RWPE2 (cell line): ENCODE measurements at regions not wholly inside any gene's neighbourhood (a gene's known extent, or its start where the extent isn't known, plus 50 kb on each side); places are given as distances from the start of the nearest gene placed in this dataset.

ENCODE experiments used
- ATAC-seq: fragments of 200-7000 bp; cut with Tn5 transposase; 3 replicates; pipeline ENCODE4 v1.9.1; 2021; ENCODE audit warnings: low read depth
- DNase-seq: peaks from one replicate; pipeline ENCODE4 v3.0.0-alpha.2; 2020; ENCODE audit warnings: low spot score
- H3K27ac ChIP-seq: fragments of 450-650 bp; 2 replicates; pipeline ENCODE4 v1.5.1; 2017; ENCODE audit warnings: mild to moderate bottlenecking; ENCODE audit not compliant: poor library complexity, severe bottlenecking
- H3K27me3 ChIP-seq: fragments of 250-450 bp; sonication (Bioruptor Pico); 2 replicates; pipeline ENCODE4 v1.5.1; 2021; ENCODE audit warnings: mild to moderate bottlenecking, moderate library complexity; ENCODE audit not compliant: insufficient read depth, poor library complexity, severe bottlenecking
- H3K36me3 ChIP-seq: fragments of 250-450 bp; sonication (Bioruptor Pico); 2 replicates; pipeline ENCODE4 v1.5.1; 2020; ENCODE audit warnings: low read depth, mild to moderate bottlenecking, moderate library complexity
- H3K4me1 ChIP-seq: fragments of 250-450 bp; sonication (Bioruptor Pico); 2 replicates; pipeline ENCODE4 v1.5.1; 2021; ENCODE audit warnings: mild to moderate bottlenecking, moderate library complexity; ENCODE audit not compliant: insufficient read depth, poor library complexity, severe bottlenecking
- H3K4me3 ChIP-seq: fragments of 250-450 bp; sonication (Bioruptor Pico); 2 replicates; pipeline ENCODE4 v1.5.1; 2021; ENCODE audit warnings: mild to moderate bottlenecking, moderate library complexity; ENCODE audit not compliant: severe bottlenecking
- H3K9me3 ChIP-seq: fragments of 250-450 bp; sonication (Bioruptor Pico); 2 replicates; pipeline ENCODE4 v1.5.1; 2021; ENCODE audit warnings: mild to moderate bottlenecking, moderate library complexity; ENCODE audit not compliant: severe bottlenecking
- TF ChIP-seq, protein P1 (sequence below): fragments of 450-650 bp; IDR thresholded peaks from one replicate; pipeline ENCODE4 v1.5.1; 2017; ENCODE audit warnings: mild to moderate bottlenecking, moderate library complexity; ENCODE audit not compliant: poor library complexity, severe bottlenecking

DNA sequence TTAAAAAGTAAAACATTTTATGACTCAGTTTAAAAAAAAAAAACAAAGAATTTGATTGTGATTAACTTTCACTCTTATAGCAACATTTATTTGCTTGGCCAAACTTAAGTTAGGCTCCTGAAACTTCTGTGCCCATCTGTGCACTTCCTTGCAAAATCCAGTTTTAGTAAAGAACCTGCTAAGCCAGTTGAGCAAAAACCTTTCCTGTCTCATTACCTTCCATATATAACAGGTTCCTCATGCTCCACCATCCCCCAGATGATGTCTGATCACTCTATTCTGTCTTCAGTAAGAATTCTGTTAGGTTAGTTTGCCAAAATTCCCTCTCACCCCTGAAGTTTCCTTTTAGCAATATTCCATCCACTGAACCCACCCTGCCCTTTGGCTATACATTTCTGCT is 1200.5 kb downstream of the C4orf33 start:
- Histone ChIP-seq H3K27me3 (no peaks in the 10 kb centered on the region), H3K4me3 (no peak overlapping the region), H3K4me1 (no peaks in the 10 kb centered on the region), H3K9me3 (no peaks in the 10 kb centered on the region), H3K36me3 (no peaks in the 10 kb centered on the region), H3K27ac (no peak overlapping the region)
- no peak for DNase-seq
- TF ChIP-seq, protein P1, sequence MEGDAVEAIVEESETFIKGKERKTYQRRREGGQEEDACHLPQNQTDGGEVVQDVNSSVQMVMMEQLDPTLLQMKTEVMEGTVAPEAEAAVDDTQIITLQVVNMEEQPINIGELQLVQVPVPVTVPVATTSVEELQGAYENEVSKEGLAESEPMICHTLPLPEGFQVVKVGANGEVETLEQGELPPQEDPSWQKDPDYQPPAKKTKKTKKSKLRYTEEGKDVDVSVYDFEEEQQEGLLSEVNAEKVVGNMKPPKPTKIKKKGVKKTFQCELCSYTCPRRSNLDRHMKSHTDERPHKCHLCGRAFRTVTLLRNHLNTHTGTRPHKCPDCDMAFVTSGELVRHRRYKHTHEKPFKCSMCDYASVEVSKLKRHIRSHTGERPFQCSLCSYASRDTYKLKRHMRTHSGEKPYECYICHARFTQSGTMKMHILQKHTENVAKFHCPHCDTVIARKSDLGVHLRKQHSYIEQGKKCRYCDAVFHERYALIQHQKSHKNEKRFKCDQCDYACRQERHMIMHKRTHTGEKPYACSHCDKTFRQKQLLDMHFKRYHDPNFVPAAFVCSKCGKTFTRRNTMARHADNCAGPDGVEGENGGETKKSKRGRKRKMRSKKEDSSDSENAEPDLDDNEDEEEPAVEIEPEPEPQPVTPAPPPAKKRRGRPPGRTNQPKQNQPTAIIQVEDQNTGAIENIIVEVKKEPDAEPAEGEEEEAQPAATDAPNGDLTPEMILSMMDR: no peak
- no peak for ATAC-seq

DNA sequence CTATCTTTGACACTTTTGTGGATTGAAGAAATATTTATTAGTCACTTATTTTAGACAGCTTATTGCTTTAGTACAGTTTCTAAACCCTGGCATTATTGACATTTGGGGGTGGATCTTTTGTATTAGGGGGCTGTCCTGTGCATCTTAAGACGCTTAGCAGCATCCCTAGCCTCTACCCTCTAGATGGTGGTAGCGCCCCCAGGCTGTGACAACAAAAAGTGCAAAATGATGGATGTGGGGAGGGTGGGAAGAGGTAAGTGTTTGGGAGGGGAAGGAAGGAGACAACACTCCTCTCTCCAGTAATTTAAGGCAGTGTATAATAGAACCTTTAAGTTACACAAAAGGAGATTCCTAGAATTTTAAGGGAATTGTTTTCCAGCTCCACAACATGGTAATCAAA is 1210.6 kb downstream of the C4orf33 start:
- DNase-seq: no peak
- TF ChIP-seq, protein P1: no peak
- no peak for ATAC-seq
- Histone ChIP-seq H3K4me1 (no peaks in the 10 kb centered on the region), H3K9me3 (no peaks in the 10 kb centered on the region), H3K27me3 (no peaks in the 10 kb centered on the region), H3K36me3 (no peaks in the 10 kb centered on the region), H3K27ac (no peak overlapping the region), H3K4me3 (no peak overlapping the region)

DNA sequence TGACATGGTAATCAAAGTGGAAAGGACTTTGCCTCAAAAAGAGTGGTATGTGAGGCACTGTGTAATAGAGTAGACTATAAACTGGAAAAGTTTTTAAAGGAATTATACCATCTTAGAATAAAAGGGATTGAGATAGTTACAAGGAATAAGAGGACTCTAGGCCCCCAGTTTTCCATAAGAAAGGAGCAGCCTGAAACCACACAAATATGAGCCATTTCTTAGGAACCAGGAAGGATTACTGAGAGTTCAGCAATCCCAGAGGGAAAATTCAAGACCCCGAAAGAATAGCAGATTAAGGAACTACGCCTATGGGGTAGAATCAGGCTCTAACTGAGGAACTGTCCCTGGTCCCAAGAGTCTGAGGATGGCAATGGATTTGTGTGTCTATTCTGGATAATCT is 1213.3 kb downstream of the C4orf33 start:
- Histone ChIP-seq H3K36me3 (no peaks in the 10 kb centered on the region), H3K4me3 (no peak overlapping the region), H3K27me3 (no peaks in the 10 kb centered on the region), H3K9me3 (no peaks in the 10 kb centered on the region), H3K4me1 (no peaks in the 10 kb centered on the region), H3K27ac (no peak overlapping the region)
- DNase-seq: no peak
- TF ChIP-seq, protein P1: no peak
- ATAC-seq: no peak

DNA sequence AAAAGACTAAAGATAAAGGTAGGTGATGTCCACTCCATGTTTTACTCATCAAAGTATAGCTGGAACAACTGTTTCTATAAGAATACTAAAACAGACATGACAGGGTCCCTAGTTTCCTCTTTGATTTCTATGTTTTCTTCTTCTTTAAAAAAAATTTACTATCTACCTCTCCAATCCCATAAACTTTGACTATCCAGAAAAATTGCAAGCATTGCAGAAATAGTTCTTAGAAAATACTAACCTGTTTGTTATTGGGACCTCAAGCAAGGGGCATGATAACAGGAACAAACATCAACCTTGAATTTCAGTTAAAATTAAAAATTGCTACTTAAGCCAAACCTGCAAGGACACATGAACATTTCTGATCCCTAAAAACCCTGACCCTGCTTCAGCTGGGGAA is 1226.5 kb downstream of the C4orf33 start:
- H3K27ac ChIP-seq: no peak overlapping the region
- H3K9me3 ChIP-seq: no peaks in the 10 kb centered on the region
- TF ChIP-seq, protein P1: no peak
- no peaks in the 10 kb centered on the region for H3K36me3 ChIP-seq
- ATAC-seq (no peak), DNase-seq (no peak)
- H3K27me3 ChIP-seq: no peaks in the 10 kb centered on the region
- no peak overlapping the region for H3K4me3 ChIP-seq
- no peaks in the 10 kb centered on the region for H3K4me1 ChIP-seq

DNA sequence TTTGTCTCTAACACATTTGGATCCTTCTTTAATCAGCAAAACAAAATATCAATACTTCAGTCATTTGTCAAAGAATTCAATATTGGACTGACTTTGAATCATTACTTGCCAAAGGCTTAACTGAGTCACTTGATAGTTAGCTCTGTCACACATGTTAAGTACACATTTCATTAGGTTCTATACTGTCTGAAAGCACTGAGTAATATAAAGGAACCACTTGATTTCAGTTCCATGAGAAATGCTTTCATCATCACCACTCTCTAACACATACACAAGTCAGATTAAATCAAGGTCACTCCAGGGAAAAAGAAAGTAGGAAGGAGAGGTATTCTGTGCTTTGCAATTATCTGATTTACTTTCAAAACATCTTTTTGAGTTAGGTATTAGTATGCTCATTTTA is 1233.1 kb downstream of the C4orf33 start:
- Histone ChIP-seq H3K4me3 (no peak overlapping the region), H3K27me3 (no peaks in the 10 kb centered on the region), H3K27ac (no peak overlapping the region), H3K4me1 (no peaks in the 10 kb centered on the region), H3K36me3 (no peaks in the 10 kb centered on the region), H3K9me3 (no peaks in the 10 kb centered on the region)
- DNase-seq (no peak), ATAC-seq (no peak)
- TF ChIP-seq, protein P1: no peak
